MM.1S (cell line): ENCODE measurements at regions not wholly inside any gene's neighbourhood (a gene's known extent, or its start where the extent isn't known, plus 50 kb on each side); places are given as distances from the start of the nearest gene placed in this dataset.

Experiments
- DNase-seq: peaks from one replicate; pipeline ENCODE4 v3.0.0-alpha.2; 2015
- H2AFZ ChIP-seq: fragments of 300-600 bp; sonication (generic); 2 replicates; pipeline ENCODE4 v1.6.0; 2016; ENCODE audit warnings: antibody characterized with exemption, low read length
- H3F3A ChIP-seq: fragments of 300-600 bp; sonication (generic); 2 replicates; pipeline ENCODE4 v1.6.1; 2016; ENCODE audit warnings: mild to moderate bottlenecking, antibody characterized with exemption, low read length, moderate library complexity, mixed read lengths; ENCODE audit not compliant: insufficient read depth
- H3K27ac ChIP-seq: fragments of 300-600 bp; sonication (generic); 2 replicates; pipeline ENCODE4 v1.5.1; 2016; ENCODE audit warnings: mild to moderate bottlenecking, low read length
- H3K27me3 ChIP-seq: fragments of 300-600 bp; sonication (generic); replicated peaks from 2 replicates; pipeline ENCODE4 v1.6.0; 2016; ENCODE audit warnings: low read length; ENCODE audit not compliant: insufficient read depth
- H3K36me3 ChIP-seq: fragments of 300-600 bp; sonication (generic); replicated peaks from 2 replicates; pipeline ENCODE4 v1.6.1; 2016; ENCODE audit warnings: mild to moderate bottlenecking, low read length, mixed read lengths; ENCODE audit not compliant: insufficient read depth
- H3K4me1 ChIP-seq: fragments of 300-600 bp; sonication (generic); 2 replicates; pipeline ENCODE4 v1.6.1; 2016; ENCODE audit warnings: low read length, mixed read lengths
- H3K4me2 ChIP-seq: fragments of 300-600 bp; sonication (generic); 2 replicates; pipeline ENCODE4 v1.6.0; 2016; ENCODE audit warnings: low read depth, low read length
- H3K4me3 ChIP-seq: fragments of 300-600 bp; sonication (generic); 2 replicates; pipeline ENCODE4 v1.5.1; 2016; ENCODE audit warnings: low read length, mixed read lengths
- H3K79me2 ChIP-seq: fragments of 300-600 bp; sonication (generic); 2 replicates; pipeline ENCODE4 v1.6.1; 2016; ENCODE audit warnings: mixed run types, low read length, mixed read lengths
- H3K9ac ChIP-seq: fragments of 300-600 bp; sonication (generic); 2 replicates; pipeline ENCODE4 v1.6.1; 2016; ENCODE audit warnings: low read length, mixed read lengths
- H3K9me2 ChIP-seq: fragments of 300-600 bp; sonication (generic); replicated peaks from 2 replicates; pipeline ENCODE4 v1.6.1; 2016; ENCODE audit warnings: mild to moderate bottlenecking, low read length, mixed read lengths; ENCODE audit not compliant: insufficient read depth
- H3K9me3 ChIP-seq: fragments of 300-600 bp; sonication (generic); replicated peaks from 2 replicates; pipeline ENCODE4 v1.6.1; 2016; ENCODE audit warnings: mild to moderate bottlenecking, low read length, mixed read lengths; ENCODE audit not compliant: insufficient read depth
- H4K20me1 ChIP-seq: fragments of 300-600 bp; sonication (generic); 2 replicates; pipeline ENCODE4 v1.6.1; 2016; ENCODE audit warnings: mild to moderate bottlenecking, low read length, moderate library complexity, mixed read lengths; ENCODE audit not compliant: insufficient read depth
- EZH2 ChIP-seq: fragments of 300-600 bp; sonication (generic); optimal IDR thresholded peaks from 2 replicates; pipeline ENCODE3; 2017; ENCODE audit warnings: low read depth, mild to moderate bottlenecking, antibody characterized with exemption, low read length, mixed read lengths
- EZH2phosphoT487 ChIP-seq: fragments of 300-600 bp; sonication (generic); IDR thresholded peaks from 2 replicates; pipeline ENCODE4 v1.6.1; 2018; ENCODE audit warnings: antibody characterized with exemption, low read length
- TF ChIP-seq, protein P1 (sequence below): fragments of 300-600 bp; sonication (generic); IDR thresholded peaks from 2 replicates; pipeline ENCODE4 v1.5.1; 2016; ENCODE audit warnings: antibody characterized with exemption, low read length, mixed read lengths

DNA sequence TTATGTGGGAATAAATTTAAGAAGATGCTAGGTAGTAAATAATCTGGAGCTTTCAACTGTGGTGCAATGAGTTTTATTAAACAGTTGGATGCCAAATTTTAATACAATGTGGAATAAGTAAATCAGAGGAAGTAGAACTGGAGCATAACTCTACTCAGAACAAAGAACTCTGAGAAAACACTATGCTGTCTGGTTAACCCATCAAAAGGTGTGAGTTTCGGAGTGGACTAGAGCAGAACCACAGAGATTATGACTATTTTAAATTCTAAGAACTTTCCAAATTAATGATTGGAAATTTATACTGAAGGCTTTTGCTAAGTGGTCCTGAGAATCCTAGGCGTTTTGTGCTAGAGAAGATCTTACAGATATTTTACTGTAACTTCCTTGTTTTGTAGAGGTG, 132.2 kb downstream of the NTMT2 start:
- no peak for DNase-seq
- TF ChIP-seq, protein P1, sequence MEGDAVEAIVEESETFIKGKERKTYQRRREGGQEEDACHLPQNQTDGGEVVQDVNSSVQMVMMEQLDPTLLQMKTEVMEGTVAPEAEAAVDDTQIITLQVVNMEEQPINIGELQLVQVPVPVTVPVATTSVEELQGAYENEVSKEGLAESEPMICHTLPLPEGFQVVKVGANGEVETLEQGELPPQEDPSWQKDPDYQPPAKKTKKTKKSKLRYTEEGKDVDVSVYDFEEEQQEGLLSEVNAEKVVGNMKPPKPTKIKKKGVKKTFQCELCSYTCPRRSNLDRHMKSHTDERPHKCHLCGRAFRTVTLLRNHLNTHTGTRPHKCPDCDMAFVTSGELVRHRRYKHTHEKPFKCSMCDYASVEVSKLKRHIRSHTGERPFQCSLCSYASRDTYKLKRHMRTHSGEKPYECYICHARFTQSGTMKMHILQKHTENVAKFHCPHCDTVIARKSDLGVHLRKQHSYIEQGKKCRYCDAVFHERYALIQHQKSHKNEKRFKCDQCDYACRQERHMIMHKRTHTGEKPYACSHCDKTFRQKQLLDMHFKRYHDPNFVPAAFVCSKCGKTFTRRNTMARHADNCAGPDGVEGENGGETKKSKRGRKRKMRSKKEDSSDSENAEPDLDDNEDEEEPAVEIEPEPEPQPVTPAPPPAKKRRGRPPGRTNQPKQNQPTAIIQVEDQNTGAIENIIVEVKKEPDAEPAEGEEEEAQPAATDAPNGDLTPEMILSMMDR: no peak
- TF ChIP-seq EZH2phosphoT487 (no peak), EZH2 (no peak)
- Histone ChIP-seq H3K9ac (no peak overlapping the region), H3K79me2 (no peaks in the 10 kb centered on the region), H4K20me1 (no peaks in the 10 kb centered on the region), H3K9me3 (no peaks in the 10 kb centered on the region), H3K27me3 (no peaks in the 10 kb centered on the region), H3K9me2 (no peaks in the 10 kb centered on the region), H3F3A (no peaks in the 10 kb centered on the region), H3K4me1 (no peaks in the 10 kb centered on the region), H3K27ac (no peak overlapping the region), H3K4me2 (no peak overlapping the region), H3K4me3 (no peak overlapping the region), H2AFZ (no peak overlapping the region), H3K36me3 (no peaks in the 10 kb centered on the region)

DNA sequence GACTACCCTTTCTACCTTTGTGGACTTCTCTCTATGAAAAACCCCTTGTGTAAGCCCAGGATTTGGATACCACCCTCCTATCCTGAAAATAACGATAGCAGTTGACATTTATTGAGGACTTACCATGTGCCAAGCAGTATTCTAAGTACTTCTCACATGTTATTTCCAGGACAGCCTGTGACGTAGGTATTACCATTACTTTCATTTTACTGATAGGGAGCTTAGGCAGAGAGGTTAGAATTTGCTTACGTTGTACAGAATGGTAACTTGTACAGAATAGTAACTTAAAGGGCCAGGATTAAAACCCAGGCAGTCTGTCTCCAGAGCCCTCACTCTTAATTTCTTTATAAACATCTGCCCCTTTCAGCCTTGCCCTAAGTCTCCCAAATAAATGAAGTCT, 138.3 kb downstream of the NTMT2 start:
- Histone ChIP-seq H3K9me3 (no peaks in the 10 kb centered on the region), H4K20me1 (no peaks in the 10 kb centered on the region), H3F3A (no peaks in the 10 kb centered on the region), H3K4me3 (no peak overlapping the region), H3K9me2 (no peaks in the 10 kb centered on the region), H3K27me3 (no peaks in the 10 kb centered on the region), H3K79me2 (no peaks in the 10 kb centered on the region), H3K36me3 (no peaks in the 10 kb centered on the region), H2AFZ (no peak overlapping the region), H3K9ac (no peak overlapping the region), H3K27ac (no peak overlapping the region), H3K4me2 (no peak overlapping the region), H3K4me1 (no peaks in the 10 kb centered on the region)
- DNase-seq: no peak
- no peak for TF ChIP-seq EZH2phosphoT487
- no peak for TF ChIP-seq EZH2
- TF ChIP-seq, protein P1: no peak

DNA sequence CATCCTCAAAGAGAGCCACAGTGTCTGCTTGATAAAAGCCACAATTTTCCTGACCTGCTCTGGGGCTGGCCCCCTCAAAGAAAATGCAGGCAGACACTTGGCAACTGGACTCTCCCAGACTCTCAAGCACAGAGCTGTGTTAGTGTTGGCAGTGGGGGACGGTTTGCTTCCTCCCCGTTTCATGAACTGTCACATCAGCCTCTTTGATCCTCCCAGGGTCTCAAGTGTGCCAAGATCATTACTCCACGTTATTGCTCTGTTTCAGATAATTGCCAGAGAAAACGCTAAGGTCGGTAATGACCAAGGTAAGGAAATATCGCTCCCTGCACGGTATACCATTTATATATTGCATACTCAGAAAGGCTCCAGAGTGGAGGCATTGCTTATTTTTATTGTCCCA, 138.8 kb downstream of the NTMT2 start:
- no peak overlapping the region for H3K4me3 ChIP-seq
- H3K9me2 ChIP-seq: no peaks in the 10 kb centered on the region
- no peaks in the 10 kb centered on the region for H4K20me1 ChIP-seq
- no peaks in the 10 kb centered on the region for H3K27me3 ChIP-seq
- no peak overlapping the region for H3K9ac ChIP-seq
- H3K4me2 ChIP-seq: no peak overlapping the region
- DNase-seq: no peak
- H3F3A ChIP-seq: no peaks in the 10 kb centered on the region
- H3K9me3 ChIP-seq: no peaks in the 10 kb centered on the region
- no peak overlapping the region for H3K27ac ChIP-seq
- no peaks in the 10 kb centered on the region for H3K79me2 ChIP-seq
- H2AFZ ChIP-seq: no peak overlapping the region
- no peaks in the 10 kb centered on the region for H3K36me3 ChIP-seq
- no peaks in the 10 kb centered on the region for H3K4me1 ChIP-seq
- TF ChIP-seq, protein P1: no peak
- TF ChIP-seq EZH2phosphoT487 (no peak), EZH2 (no peak)
